ENCODE measurements at regions not wholly inside any gene's neighbourhood (a gene's known extent, or its start where the extent isn't known, plus 50 kb on each side); places are given as distances from the start of the nearest gene placed in this dataset.

DNA sequence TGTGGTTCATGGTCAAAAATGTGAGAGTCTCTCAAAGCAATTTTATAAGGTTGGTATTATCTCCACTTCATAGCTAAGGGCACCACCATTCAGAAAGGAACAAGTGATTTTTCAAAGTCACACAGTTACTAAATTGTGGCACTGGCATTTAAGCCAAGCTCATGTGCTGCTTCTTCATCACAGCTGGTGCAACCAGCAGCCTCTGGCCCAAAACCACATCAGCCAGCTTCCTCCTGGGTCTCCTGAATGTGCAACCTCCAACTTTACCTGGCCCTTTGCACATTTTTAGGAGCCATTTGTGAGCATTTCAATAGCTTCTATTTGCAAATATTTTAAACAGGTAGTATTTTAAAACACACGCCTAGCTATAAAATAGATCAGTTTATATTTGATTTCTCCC lies 293.7 kb downstream of the BCL11A start:
- no peak for DNase-seq
- TF ChIP-seq GATA1 (IDR thresholded peaks at IDR 0.05; ENCODE audit: low read depth, low read length): no peak
- TF ChIP-seq POLR2A (IDR thresholded peaks at IDR 0.05; ENCODE audit: low read length): no peak

DNA sequence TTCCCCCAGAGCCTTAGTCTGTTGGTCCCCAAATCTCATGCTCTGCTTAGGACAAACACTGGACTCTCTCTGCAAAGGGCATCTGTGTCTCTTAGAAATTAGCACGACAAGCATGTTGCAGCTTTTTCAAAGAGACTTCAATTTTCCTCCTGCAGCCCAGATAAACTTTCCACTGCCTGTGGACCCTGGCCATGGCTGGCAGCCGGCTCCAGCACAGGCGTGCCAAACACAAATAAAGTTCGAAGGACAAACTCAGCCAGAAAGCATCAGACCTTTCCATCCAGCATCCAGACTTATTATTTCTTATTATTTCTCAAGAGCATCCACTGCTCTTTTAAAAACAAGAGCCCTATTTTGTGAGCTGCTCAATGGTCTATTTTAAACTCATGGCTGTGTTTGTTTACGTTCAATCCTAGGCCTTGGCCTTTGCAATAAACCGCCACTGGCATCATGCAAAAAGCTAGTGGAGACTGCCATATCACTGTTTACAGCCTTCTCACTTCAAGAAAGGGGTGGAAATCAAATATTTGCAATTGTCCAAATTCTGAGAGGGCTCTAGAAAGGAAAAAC lies 300.8 kb downstream of the BCL11A start:
- DNase-seq: no peak
- TF ChIP-seq POLR2A (IDR thresholded peaks at IDR 0.05; ENCODE audit: low read length) (no peak), GATA1 (IDR thresholded peaks at IDR 0.05; ENCODE audit: low read depth, low read length) (no peak)

DNA sequence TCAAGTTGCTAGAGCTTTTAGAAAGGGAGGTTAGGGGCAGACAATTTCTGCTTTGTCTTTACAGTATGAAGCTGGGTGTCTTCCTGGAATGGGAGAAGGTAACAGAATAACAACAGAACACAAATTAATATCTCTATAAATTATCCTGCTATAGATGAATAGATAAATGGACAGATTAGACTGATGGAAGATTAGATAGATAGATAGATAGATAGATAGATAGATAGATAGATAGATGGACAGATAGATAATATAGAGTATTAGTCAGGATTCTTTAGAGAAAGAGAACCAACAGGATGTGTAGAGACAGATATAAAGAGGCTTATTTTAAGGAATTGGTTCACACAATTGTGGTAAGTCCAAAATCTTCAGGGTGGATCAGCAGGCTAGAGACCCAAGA lies 302.2 kb downstream of the BCL11A start:
- TF ChIP-seq POLR2A (IDR thresholded peaks at IDR 0.05; ENCODE audit: low read length) (no peak), GATA1 (IDR thresholded peaks at IDR 0.05; ENCODE audit: low read depth, low read length) (no peak)
- no peak for DNase-seq

DNA sequence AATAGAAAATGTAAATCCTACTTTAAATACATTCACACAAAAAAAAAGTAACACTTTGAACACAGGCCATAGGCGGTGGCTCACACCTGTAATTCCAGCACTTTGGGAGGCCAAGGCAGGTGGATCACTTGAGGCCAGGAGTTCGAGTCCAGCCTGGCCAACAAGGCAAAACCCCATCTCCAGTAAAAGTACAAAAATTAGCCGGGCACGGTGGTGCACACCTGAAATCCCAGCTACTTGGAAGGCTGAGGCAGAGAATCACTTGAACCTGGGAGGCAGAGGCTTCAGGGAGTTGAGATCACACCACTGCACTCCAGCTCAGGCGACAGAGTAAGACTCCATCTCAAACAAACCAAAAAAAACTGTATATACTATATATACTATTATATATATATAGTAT lies 303.6 kb downstream of the BCL11A start:
- TF ChIP-seq POLR2A (IDR thresholded peaks at IDR 0.05; ENCODE audit: low read length): no peak
- TF ChIP-seq GATA1 (IDR thresholded peaks at IDR 0.05; ENCODE audit: low read depth, low read length): no peak
- no peak for DNase-seq

DNA sequence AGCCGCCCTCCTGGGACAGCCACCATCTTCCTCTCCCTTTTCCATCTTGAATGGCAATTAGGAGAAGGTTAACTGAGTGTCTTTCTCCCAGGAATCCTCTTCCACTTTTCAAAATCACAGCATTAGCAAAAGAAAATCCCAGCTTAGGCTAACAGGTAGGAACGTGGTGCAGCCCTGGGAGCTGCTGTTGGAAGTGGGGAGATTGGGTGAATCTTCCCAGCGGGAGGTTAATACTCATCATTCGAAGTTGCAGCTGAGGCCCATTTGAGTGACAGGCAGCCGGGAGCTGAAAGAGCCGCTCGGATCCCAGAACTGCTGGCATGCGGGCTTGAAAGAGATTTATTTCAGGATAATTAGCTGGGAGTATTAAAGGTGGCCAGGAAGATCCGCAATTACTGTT lies 306.0 kb downstream of the BCL11A start:
- TF ChIP-seq POLR2A (IDR thresholded peaks at IDR 0.05; ENCODE audit: low read length) (no peak), GATA1 (IDR thresholded peaks at IDR 0.05; ENCODE audit: low read depth, low read length) (no peak)
- DNase-seq: no peak

DNA sequence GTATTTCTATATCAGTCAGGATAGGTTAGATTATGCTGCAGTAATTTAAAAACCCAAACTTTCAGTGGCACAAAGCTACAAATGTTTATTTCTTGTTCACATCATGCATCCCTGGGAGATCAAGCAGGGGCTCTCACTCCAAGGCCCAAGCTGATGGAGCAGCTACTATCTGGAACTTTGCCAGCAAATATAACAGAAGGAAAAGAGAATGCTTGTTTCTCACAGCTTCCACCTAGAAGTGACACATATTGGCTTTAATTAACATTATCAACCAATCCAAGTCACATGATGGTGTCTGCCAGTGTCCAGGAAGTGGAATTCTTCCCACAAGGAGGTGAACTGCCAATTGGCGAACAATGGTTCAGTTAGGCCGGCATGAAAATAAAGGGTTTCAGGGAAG lies 306.9 kb downstream of the BCL11A start:
- no peak for DNase-seq
- no peak for TF ChIP-seq GATA1 (IDR thresholded peaks at IDR 0.05; ENCODE audit: low read depth, low read length)
- TF ChIP-seq POLR2A (IDR thresholded peaks at IDR 0.05; ENCODE audit: low read length): no peak

DNA sequence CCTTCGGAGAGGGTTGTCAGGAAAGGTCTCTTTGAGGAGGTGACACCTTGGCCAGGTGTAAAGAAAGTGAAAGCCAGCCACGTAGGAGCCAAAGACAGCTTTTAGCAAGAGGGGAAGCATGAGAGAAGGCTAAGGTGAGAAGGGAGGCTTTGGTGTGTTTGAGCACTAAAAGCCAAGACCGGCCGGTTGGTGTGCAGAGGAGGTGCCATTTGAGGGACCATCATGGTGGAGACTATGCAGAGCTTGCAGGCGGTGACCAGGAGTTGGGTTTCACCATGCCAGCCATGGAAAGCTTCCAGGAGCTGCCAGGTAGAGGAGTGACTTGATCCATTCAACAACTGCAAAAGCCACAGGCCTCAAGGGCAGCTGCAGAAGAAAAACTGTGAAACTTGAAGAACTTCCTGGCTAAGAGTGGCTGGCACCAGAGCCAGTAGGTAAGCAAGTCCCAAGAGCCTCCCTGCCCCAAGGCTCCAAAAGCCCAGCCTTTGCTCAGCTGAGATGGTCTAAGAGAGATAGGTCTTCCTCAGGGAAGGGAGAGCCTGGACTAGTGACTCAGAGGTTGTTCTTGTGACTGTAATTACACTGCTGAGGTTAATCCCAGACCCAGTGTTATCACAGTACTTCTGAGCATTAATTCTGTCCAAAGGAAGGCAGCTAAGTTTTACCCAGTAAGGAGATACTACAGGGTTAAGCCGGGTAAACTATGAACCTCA lies 319.0 kb downstream of the BCL11A start:
- no peak for DNase-seq
- no peak for TF ChIP-seq POLR2A (IDR thresholded peaks at IDR 0.05; ENCODE audit: low read length)
- TF ChIP-seq GATA1 (IDR thresholded peaks at IDR 0.05; ENCODE audit: low read depth, low read length): no peak

DNA sequence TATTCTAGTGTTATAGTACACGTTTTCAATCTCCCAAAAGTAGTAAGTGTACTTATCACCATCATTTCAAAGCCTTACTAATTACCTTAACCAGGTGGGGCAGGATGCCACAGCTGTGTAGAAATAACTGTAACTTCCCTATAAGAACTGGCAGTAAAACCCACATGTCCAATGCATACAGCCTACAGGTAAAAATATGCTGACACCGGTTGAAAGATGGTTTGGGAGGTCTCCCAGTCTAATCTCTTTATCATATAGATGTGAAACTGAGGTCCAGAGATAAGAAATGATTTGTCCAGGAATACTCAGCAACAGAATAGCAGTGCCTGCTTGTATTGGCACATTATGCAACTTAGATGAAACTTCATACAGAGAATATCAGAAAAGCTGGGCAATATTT lies 322.9 kb downstream of the BCL11A start:
- TF ChIP-seq GATA1 (IDR thresholded peaks at IDR 0.05; ENCODE audit: low read depth, low read length): no peak
- no peak for TF ChIP-seq POLR2A (IDR thresholded peaks at IDR 0.05; ENCODE audit: low read length)
- DNase-seq: no peak

DNA sequence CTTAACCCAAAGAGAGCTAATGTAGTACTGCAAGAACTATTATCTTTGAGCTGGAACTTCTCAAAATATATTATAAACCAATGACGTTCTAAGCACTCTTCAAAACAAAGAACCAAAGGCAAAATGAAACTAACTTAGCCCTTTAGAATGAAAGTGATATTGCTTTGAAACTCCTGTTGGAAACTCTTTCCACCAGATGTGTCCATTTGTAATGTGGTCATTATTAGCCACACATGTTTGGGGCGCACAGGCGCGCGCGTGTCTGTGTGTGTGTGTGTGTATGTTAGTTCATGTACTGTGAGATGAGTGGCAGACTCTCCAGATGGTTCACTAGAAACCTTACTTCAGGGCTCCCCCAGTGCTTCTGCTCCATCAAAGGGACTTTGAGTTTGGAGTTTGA lies 323.4 kb downstream of the BCL11A start:
- DNase-seq: no peak
- no peak for TF ChIP-seq GATA1 (IDR thresholded peaks at IDR 0.05; ENCODE audit: low read depth, low read length)
- TF ChIP-seq POLR2A (IDR thresholded peaks at IDR 0.05; ENCODE audit: low read length): no peak

DNA sequence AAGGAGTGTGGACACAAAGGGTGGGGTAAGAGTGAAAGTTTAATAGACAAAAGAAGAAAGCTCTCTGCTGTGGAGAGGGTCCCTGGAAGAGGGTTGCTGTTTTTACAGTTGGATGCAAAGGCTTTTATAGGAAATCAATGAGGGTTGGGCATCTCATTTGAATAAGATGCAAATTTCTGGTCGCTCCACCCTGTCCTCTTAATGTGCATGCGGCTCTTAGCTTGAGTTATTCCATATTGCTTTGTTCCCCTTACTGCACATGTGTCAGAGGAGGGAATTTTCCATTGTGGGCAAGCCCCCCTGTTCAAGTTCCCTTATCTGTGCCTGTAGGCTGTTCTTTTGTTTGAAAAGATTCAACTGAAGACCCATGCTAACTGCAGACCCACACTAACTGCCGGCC lies 326.5 kb downstream of the BCL11A start:
- DNase-seq: no peak
- TF ChIP-seq GATA1 (IDR thresholded peaks at IDR 0.05; ENCODE audit: low read depth, low read length) (no peak), POLR2A (IDR thresholded peaks at IDR 0.05; ENCODE audit: low read length) (no peak)

DNA sequence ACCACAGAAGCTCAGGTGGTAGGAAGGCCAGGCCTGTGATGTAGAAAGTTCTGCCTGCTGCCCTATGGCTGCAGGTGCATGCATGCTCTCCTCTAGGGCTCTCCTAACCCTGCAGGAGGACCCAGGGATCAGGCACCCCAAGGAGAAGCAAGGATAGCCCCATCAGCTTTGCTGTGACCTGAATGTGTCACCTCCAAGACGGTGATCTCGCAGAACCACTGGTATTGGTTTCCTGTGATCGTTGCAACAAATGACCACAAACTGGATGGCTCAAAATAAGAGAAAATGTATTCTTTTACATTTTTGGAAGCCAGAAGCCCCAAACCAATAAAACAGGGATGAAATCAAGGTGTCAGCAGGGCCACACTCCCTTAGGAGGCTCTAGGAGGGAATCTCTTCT lies 327.3 kb downstream of the BCL11A start:
- no peak for DNase-seq
- TF ChIP-seq GATA1 (IDR thresholded peaks at IDR 0.05; ENCODE audit: low read depth, low read length): no peak
- TF ChIP-seq POLR2A (IDR thresholded peaks at IDR 0.05; ENCODE audit: low read length): no peak

DNA sequence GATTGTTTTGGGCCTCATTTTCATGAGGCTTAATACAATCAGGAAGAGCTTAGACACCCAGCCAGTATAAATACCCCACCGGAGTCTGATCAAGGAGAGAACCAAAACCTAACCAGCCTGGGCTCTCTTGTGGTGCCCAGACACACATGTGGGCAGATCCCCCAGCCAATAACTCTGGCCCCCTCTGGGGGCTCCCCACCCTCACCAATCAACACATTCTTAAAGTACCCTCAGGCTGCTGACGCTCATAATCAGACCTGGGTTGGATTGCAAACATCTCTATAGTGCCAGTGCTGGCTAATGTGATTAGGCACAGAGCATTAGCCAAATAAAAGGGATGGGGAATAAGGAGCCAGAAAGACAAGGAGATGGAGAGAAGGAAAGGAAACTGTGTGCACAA lies 329.6 kb downstream of the BCL11A start:
- TF ChIP-seq POLR2A (IDR thresholded peaks at IDR 0.05; ENCODE audit: low read length): no peak
- no peak for TF ChIP-seq GATA1 (IDR thresholded peaks at IDR 0.05; ENCODE audit: low read depth, low read length)
- no peak for DNase-seq

DNA sequence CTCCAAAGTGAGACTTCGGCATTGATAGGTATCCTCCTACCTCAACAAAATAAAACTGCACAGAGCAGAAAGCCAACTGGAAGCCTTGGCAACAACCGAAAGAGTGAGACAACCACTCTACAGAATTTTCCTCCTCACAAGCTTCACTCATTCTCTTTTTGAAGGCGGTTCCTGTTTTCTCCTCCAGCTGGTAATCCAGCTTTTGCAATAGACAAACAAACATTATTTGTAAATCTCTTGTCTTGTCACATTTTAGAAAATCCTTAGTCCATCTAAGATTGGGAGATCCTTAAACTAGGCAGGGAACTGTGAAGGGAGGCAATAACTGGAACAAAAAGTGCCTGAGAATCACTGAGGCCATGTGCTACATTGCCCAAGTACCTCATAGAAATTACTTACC lies 332.4 kb downstream of the BCL11A start:
- no peak for DNase-seq
- TF ChIP-seq GATA1 (IDR thresholded peaks at IDR 0.05; ENCODE audit: low read depth, low read length): no peak
- no peak for TF ChIP-seq POLR2A (IDR thresholded peaks at IDR 0.05; ENCODE audit: low read length)

DNA sequence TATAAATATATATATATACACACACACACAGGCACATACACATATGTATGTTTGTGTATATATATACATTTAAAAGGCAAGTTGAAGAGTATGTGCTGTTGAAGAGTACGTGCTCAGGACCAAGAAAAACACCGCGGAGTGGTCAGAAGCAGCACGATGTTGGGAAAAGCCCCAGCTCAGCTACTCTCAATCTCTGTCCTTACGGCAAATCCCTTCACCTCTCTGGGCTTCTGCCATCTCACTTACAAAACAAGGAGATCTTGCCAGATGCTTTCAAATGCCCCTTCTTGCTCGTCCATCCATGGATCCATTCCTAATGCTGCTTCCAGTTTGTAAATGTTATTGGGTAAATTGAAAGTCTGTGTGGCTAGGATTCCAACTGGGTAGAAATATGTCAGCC lies 333.9 kb downstream of the BCL11A start:
- TF ChIP-seq GATA1 (IDR thresholded peaks at IDR 0.05; ENCODE audit: low read depth, low read length): no peak
- no peak for TF ChIP-seq POLR2A (IDR thresholded peaks at IDR 0.05; ENCODE audit: low read length)
- DNase-seq: no peak

DNA sequence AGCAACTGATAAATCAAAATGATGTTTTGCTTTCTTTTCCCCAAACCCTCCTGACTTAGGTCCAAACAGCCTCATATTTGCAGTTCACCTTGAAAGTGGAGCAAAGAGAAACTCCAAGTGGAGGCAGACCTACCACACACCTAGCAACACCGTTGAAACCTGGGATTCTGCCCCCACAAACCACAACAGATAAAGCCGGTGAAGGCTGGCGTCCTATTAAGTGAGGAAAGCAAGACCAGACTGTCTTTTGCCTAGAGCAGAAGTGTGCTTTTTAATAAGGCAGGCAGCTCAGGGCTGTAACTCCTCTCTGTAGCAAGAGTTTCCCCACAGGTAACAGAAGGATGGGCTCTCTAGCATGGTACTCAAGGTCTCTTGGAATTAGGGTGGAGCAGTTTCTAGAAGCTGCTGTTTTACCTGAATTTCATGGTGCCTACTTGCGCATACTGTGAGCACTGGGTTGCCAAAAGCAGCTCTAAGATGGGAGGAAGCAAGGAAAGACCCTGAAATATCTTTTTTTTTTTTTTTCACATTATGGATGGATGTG lies 336.9 kb downstream of the BCL11A start:
- no peak for TF ChIP-seq POLR2A (IDR thresholded peaks at IDR 0.05; ENCODE audit: low read length)
- TF ChIP-seq GATA1 (IDR thresholded peaks at IDR 0.05; ENCODE audit: low read depth, low read length): no peak
- no peak for DNase-seq
